H1 (cell line): ENCODE measurements at regions not wholly inside any gene's neighbourhood (a gene's known extent, or its start where the extent isn't known, plus 50 kb on each side); places are given as distances from the start of the nearest gene placed in this dataset.
A peak's percentile ranks its signal among the peaks of the same experiment; 100 is the strongest.

ENCODE experiments used
- CTCF ChIA-PET: fragments of 300-600 bp; sonication (Branson Sonifier 250); formaldehyde crosslinking; loops from one replicate; lab custom pipeline; 2021; ENCODE audit not compliant: partially characterized antibody; lab: Charles Lee
- POLR2A ChIA-PET: fragments of 300-600 bp; sonication (Branson Sonifier 250); formaldehyde crosslinking; loops from one replicate; lab custom pipeline; 2021; ENCODE audit warnings: inconsistent platforms; ENCODE audit not compliant: partially characterized antibody; lab: Charles Lee
- DNase-seq, 2 experiments: peaks; one replicate each; pipeline versions ENCODE4 v3.0.0 to v3.0.0-alpha.2; 2010 to 2022; ENCODE audit warnings: low spot score in 2 of 2, low read depth in 1 of 2, mixed read lengths in 1 of 2
- FAIRE-seq: peaks from 2 replicates; lab custom pipeline; 2011; peaks lifted over from hg19 to GRCh38; lab: Jason Lieb, UNC
- H2AFZ ChIP-seq: 2 replicates; pipeline ENCODE4 v1.8.1; 2012; ENCODE audit warnings: low read length, inconsistent platforms
- H2AK5ac ChIP-seq: 2 replicates; pipeline ENCODE4 v1.6.1; 2013; ENCODE audit warnings: low read depth, low read length
- H2BK120ac ChIP-seq: replicated peaks from 2 replicates; pipeline ENCODE3; 2013; ENCODE audit warnings: low read depth, low read length, inconsistent platforms
- H2BK12ac ChIP-seq: 2 replicates; pipeline ENCODE4 v1.6.1; 2013; ENCODE audit warnings: low read depth, low read length
- H2BK15ac ChIP-seq: 2 replicates; pipeline ENCODE4 v1.6.1; 2013; ENCODE audit warnings: low read length
- H2BK20ac ChIP-seq: 2 replicates; pipeline ENCODE4 v1.6.1; 2013; ENCODE audit warnings: low read length
- H2BK5ac ChIP-seq: 2 replicates; pipeline ENCODE4 v1.6.1; 2013; ENCODE audit warnings: low read depth, low read length
- H3K14ac ChIP-seq: 2 replicates; pipeline ENCODE4 v1.6.1; 2013; ENCODE audit warnings: inconsistent platforms; ENCODE audit not compliant: insufficient read length
- H3K18ac ChIP-seq: 2 replicates; pipeline ENCODE4 v1.6.1; 2013; ENCODE audit warnings: low read length; ENCODE audit errors: extremely low read depth
- H3K23ac ChIP-seq: 2 replicates; pipeline ENCODE4 v1.6.1; 2013; ENCODE audit warnings: inconsistent platforms; ENCODE audit not compliant: insufficient read length
- H3K23me2 ChIP-seq: 2 replicates; pipeline ENCODE4 v1.6.1; 2013; ENCODE audit warnings: low read depth, low read length
- H3K27ac ChIP-seq: 2 replicates; pipeline ENCODE4 v1.6.1; 2011; ENCODE audit warnings: low read depth, low read length, inconsistent platforms
- H3K27me3 ChIP-seq, 4 experiments: replicated peaks in 1 of 4; 1 replicate in 1 of 4; 2 replicates in 3 of 4; pipeline versions ENCODE4 v1.6.1 to v1.8.1; 2011 to 2013; ENCODE audit warnings: low read length in 3 of 4, mild to moderate bottlenecking in 3 of 4, inconsistent platforms in 2 of 4, mixed read lengths in 2 of 4, moderate library complexity in 1 of 4; ENCODE audit not compliant: control insufficient read depth in 3 of 4, insufficient read depth in 3 of 4; ENCODE audit errors: extremely low read depth in 1 of 4
- H3K36me3 ChIP-seq, 4 experiments: 2 replicates each; pipeline versions ENCODE4 v1.6.1 to v1.8.1; 2011 to 2013; ENCODE audit warnings: mild to moderate bottlenecking in 4 of 4, low read length in 3 of 4, moderate library complexity in 2 of 4, control low read depth in 1 of 4, inconsistent platforms in 1 of 4; ENCODE audit not compliant: insufficient read depth in 4 of 4, control insufficient read depth in 2 of 4
- H3K4ac ChIP-seq: replicated peaks from 2 replicates; pipeline ENCODE3; 2013; ENCODE audit warnings: low read length, low read depth, mixed read lengths, inconsistent platforms; ENCODE audit not compliant: insufficient read length
- H3K4me1 ChIP-seq, 4 experiments: replicated peaks in 1 of 4; 1 replicate in 1 of 4; 2 replicates in 3 of 4; pipeline versions ENCODE4 v1.6.1 to v1.8.1; 2011 to 2013; ENCODE audit warnings: low read length in 3 of 4, inconsistent platforms in 2 of 4, mixed read lengths in 1 of 4; ENCODE audit not compliant: insufficient read depth in 4 of 4, control insufficient read depth in 3 of 4
- H3K4me2 ChIP-seq, 2 experiments: 2 replicates each; pipeline versions ENCODE4 v1.6.1 to v1.8.1; 2011 to 2013; ENCODE audit warnings: low read depth in 2 of 2, low read length in 2 of 2, control low read depth in 1 of 2, inconsistent platforms in 1 of 2, mild to moderate bottlenecking in 1 of 2; ENCODE audit not compliant: insufficient read depth in 1 of 2
- H3K4me3 ChIP-seq, 4 experiments: fragments of 200-600, 300-600 bp in 1 of 4; sonication (generic), shearing (Covaris generic), sonication (Bioruptor Twin) in 1 of 4; 2 replicates each; pipeline versions ENCODE4 v1.5.1 to v1.8.1; 2011 to 2016; ENCODE audit warnings: low read length in 4 of 4, low read depth in 3 of 4, control low read depth in 2 of 4, inconsistent platforms in 2 of 4, mild to moderate bottlenecking in 2 of 4, mixed read lengths in 1 of 4, moderate library complexity in 1 of 4; ENCODE audit not compliant: insufficient read depth in 2 of 4; ENCODE audit errors: extremely low read depth in 1 of 4
- H3K56ac ChIP-seq: replicated peaks from 2 replicates; pipeline ENCODE3; 2013; ENCODE audit warnings: low read depth, mild to moderate bottlenecking, mixed read lengths, low read length, inconsistent platforms; ENCODE audit not compliant: insufficient read length
- H3K79me1 ChIP-seq: 2 replicates; pipeline ENCODE4 v1.6.1; 2013; ENCODE audit warnings: low read depth, low read length, control low read depth
- H3K79me2 ChIP-seq, 2 experiments: 2 replicates each; pipeline versions ENCODE4 v1.6.1 to v1.8.1; 2012 to 2013; ENCODE audit warnings: low read length in 2 of 2, mild to moderate bottlenecking in 2 of 2, inconsistent platforms in 1 of 2; ENCODE audit not compliant: insufficient read depth in 2 of 2, control insufficient read depth in 1 of 2
- H3K9ac ChIP-seq, 4 experiments: replicated peaks in 1 of 4; 1 replicate in 1 of 4; 2 replicates in 3 of 4; pipeline versions ENCODE4 v1.6.1 to v1.8.1; 2011 to 2013; ENCODE audit warnings: low read depth in 3 of 4, low read length in 3 of 4, control low read depth in 2 of 4, mild to moderate bottlenecking in 2 of 4, moderate library complexity in 2 of 4, inconsistent platforms in 1 of 4; ENCODE audit errors: extremely low read depth in 1 of 4
- H3K9me3 ChIP-seq, 2 experiments: 2 replicates each; pipeline versions ENCODE4 v1.6.1 to v1.8.1; 2012 to 2013; ENCODE audit warnings: mild to moderate bottlenecking in 2 of 2, moderate library complexity in 2 of 2, control low read depth in 1 of 2, inconsistent platforms in 1 of 2, low read depth in 1 of 2, low read length in 1 of 2, mixed read lengths in 1 of 2; ENCODE audit not compliant: insufficient read depth in 2 of 2
- H4K20me1 ChIP-seq, 2 experiments: replicated peaks in 1 of 2; 2 replicates each; pipeline versions ENCODE3 to v1.8.1; 2011 to 2013; ENCODE audit warnings: inconsistent platforms in 2 of 2, low read length in 2 of 2, mild to moderate bottlenecking in 1 of 2; ENCODE audit not compliant: insufficient read depth in 2 of 2, control insufficient read depth in 1 of 2
- H4K5ac ChIP-seq: 2 replicates; pipeline ENCODE4 v1.6.1; 2013; ENCODE audit warnings: low read length, low read depth, mixed read lengths, inconsistent platforms; ENCODE audit not compliant: insufficient read length
- H4K8ac ChIP-seq: 2 replicates; pipeline ENCODE4 v1.8.0; 2013; ENCODE audit warnings: mild to moderate bottlenecking, moderate library complexity, low read length, inconsistent platforms; ENCODE audit not compliant: insufficient read depth; ENCODE audit errors: extremely low read depth
- H4K91ac ChIP-seq: replicated peaks from 2 replicates; pipeline ENCODE3; 2013; ENCODE audit warnings: low read length, mixed read lengths, inconsistent platforms; ENCODE audit not compliant: insufficient read length
- CEBPB ChIP-seq: IDR thresholded peaks from 2 replicates; pipeline ENCODE4 v1.6.1; 2012; ENCODE audit warnings: low read depth, low read length
- RAD21 ChIP-seq, 2 experiments: IDR thresholded peaks in 1 of 2; conservative IDR thresholded peaks in 1 of 2; 2 replicates each; pipeline ENCODE4 v1.6.1; 2011; ENCODE audit warnings: low read depth in 2 of 2, low read length in 2 of 2, improper control_type of control experiment in 1 of 2, inconsistent platforms in 1 of 2, mild to moderate bottlenecking in 1 of 2, moderate library complexity in 1 of 2
- SIN3A ChIP-seq, 2 experiments: IDR thresholded peaks in 1 of 2; conservative IDR thresholded peaks in 1 of 2; 2 replicates each; pipeline ENCODE4 v1.6.1; 2011 to 2012; ENCODE audit warnings: low read length in 2 of 2, improper control_type of control experiment in 1 of 2, low read depth in 1 of 2, mild to moderate bottlenecking in 1 of 2
- SIX5 ChIP-seq: IDR thresholded peaks from 2 replicates; pipeline ENCODE4 v1.6.1; 2011; ENCODE audit warnings: mild to moderate bottlenecking, low read depth, low read length
- TCF12 ChIP-seq: IDR thresholded peaks from 2 replicates; pipeline ENCODE4 v1.6.1; 2011; ENCODE audit warnings: low read depth, mild to moderate bottlenecking, low read length
- WGBS, 2 experiments: shearing (Covaris generic) in 1 of 2; methylation state at CpG; one replicate each; pipeline versions ENCODE4 v1.1.6 to v1.1.7; 2013 to 2015; ENCODE audit warnings: low lambda C conversion rate in 2 of 2, mixed read lengths in 2 of 2, inconsistent platforms in 1 of 2, low coverage in 1 of 2, missing lambda C conversion rate in 1 of 2; ENCODE audit not compliant: insufficient replicate concordance in 2 of 2, insufficient coverage in 1 of 2, insufficient read length in 1 of 2; ENCODE audit errors: extremely low coverage in 1 of 2, missing lambda C conversion rate in 1 of 2; 5-methylcytosine and 5-hydroxymethylcytosine counted together
- TF ChIP-seq, protein P1 (sequence below), 3 experiments: IDR thresholded peaks; 1 replicate in 2 of 3; 2 replicates in 1 of 3; pipeline versions ENCODE4 v1.5.1 to v1.6.1; 2011; ENCODE audit warnings: low read length in 3 of 3, mild to moderate bottlenecking in 3 of 3, inconsistent platforms in 2 of 3, low read depth in 1 of 3, moderate library complexity in 1 of 3; ENCODE audit not compliant: insufficient read depth in 1 of 3; ENCODE audit errors: control extremely low read depth in 1 of 3

DNA sequence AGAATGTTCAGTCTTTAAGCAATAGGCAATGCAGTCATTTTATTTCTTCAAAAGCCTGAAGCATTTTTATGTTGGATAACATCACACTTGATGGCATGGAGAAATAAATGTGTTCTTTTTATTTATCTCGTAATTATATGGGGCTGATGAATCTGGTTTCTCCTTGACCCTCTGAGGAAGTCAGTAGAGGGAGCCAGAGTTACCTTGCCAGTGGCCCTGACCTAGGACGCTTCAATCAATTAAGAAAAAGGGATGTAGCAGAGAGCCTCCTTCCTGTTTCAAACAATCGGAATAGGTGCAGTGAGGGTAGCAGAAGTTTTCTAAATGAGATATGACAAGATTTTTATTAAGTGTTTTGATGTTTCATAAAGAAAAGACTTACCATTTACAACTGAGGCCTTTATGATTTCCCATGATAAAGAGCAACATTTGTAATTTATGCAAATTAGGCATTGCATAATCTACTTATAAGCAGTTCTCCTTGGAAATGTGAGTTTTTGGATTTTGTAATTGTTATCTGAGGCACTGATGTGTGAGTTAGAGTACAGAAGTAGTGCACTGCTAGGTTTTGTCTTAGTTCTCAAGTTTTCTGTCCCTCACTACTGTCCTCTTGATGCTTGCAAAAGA lies 129.1 kb downstream of the RAP2B start:
- H2BK12ac ChIP-seq: no peak overlapping the region
- H4K8ac ChIP-seq: no peak overlapping the region
- no peak overlapping the region for H3K4ac ChIP-seq
- H2BK5ac ChIP-seq: no peak overlapping the region
- H3K23me2 ChIP-seq: no peaks in the 10 kb centered on the region
- no peak overlapping the region for H3K9ac ChIP-seq
- no peak overlapping the region for H3K56ac ChIP-seq
- H2AK5ac ChIP-seq: no peak overlapping the region
- H3K79me2 ChIP-seq: no peaks in the 10 kb centered on the region
- DNase-seq (peak in 1 of 2 experiments; percentile 13), FAIRE-seq (peak; percentile 60)
- TF ChIP-seq CEBPB (peak; percentile 24; the same call in 1 of the 2 replicates), SIN3A (conservative IDR thresholded peaks at IDR 0.05 in 1 of 2, IDR thresholded peaks at IDR 0.05 in 1 of 2; ENCODE audit: low read depth in 1 of 2, low read length in 2 of 2) (no peak), SIX5 (no peak), RAD21 (IDR thresholded peaks at IDR 0.05 in 1 of 2, conservative IDR thresholded peaks at IDR 0.05 in 1 of 2; ENCODE audit: low read depth in 2 of 2, low read length in 2 of 2) (peak; percentile 75 to 80), TCF12 (no peak)
- TF ChIP-seq, protein P1, sequence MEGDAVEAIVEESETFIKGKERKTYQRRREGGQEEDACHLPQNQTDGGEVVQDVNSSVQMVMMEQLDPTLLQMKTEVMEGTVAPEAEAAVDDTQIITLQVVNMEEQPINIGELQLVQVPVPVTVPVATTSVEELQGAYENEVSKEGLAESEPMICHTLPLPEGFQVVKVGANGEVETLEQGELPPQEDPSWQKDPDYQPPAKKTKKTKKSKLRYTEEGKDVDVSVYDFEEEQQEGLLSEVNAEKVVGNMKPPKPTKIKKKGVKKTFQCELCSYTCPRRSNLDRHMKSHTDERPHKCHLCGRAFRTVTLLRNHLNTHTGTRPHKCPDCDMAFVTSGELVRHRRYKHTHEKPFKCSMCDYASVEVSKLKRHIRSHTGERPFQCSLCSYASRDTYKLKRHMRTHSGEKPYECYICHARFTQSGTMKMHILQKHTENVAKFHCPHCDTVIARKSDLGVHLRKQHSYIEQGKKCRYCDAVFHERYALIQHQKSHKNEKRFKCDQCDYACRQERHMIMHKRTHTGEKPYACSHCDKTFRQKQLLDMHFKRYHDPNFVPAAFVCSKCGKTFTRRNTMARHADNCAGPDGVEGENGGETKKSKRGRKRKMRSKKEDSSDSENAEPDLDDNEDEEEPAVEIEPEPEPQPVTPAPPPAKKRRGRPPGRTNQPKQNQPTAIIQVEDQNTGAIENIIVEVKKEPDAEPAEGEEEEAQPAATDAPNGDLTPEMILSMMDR (IDR thresholded peaks at IDR 0.05; ENCODE audit: control extremely low read depth in 1 of 3, insufficient read depth in 1 of 3, low read depth in 1 of 3, low read length in 3 of 3): peak; percentile 28 to 64 (median 61)
- WGBS, 2 experiments: 67% methylated on average over 3 of the region's 3 CpGs; no CpG with 5 or more reads in 1 of the 2 experiments
- no peak overlapping the region for H3K14ac ChIP-seq
- no peak overlapping the region for H3K18ac ChIP-seq
- no peak overlapping the region for H3K4me3 ChIP-seq
- no peaks in the 10 kb centered on the region for H3K9me3 ChIP-seq
- ChIA-PET CTCF (interaction anchor here (0.7 to 1.8 kb wide), 19 partner anchors 10 to 722 kb away, joined by 3 to 6 read pairs (median 3); no protein-coding TSS in a partner anchor), POLR2A (no interaction called here)
- no peak overlapping the region for H4K91ac ChIP-seq
- no peak overlapping the region for H2BK20ac ChIP-seq
- H3K27me3 ChIP-seq: no peaks in the 10 kb centered on the region
- H4K20me1 ChIP-seq: no peaks in the 10 kb centered on the region
- H2BK15ac ChIP-seq: no peak overlapping the region
- H3K27ac ChIP-seq: no peak overlapping the region
- H2BK120ac ChIP-seq: no peak overlapping the region
- H3K79me1 ChIP-seq: no peaks in the 10 kb centered on the region
- 0 out of 2 replicates have a peak overlapping the region, but pooled peaks have one; percentile 23 for H2AFZ ChIP-seq
- no peak overlapping the region for H3K4me2 ChIP-seq
- no peaks in the 10 kb centered on the region for H3K36me3 ChIP-seq
- H3K4me1 ChIP-seq: peaks cover 0 to 2% (median 0%) of the 10 kb centered on the region in 4 experiments; a peak in 1 of 7 replicates
- no peak overlapping the region for H3K23ac ChIP-seq
- no peak overlapping the region for H4K5ac ChIP-seq
